K562 (cell line): ENCODE measurements at regions not wholly inside any gene's neighbourhood (a gene's known extent, or its start where the extent isn't known, plus 50 kb on each side); places are given as distances from the start of the nearest gene placed in this dataset.

ENCODE experiments used
- BACH1 ChIP-seq: fragments of 200-800 bp; sonication (Bioruptor generic); IDR thresholded peaks from 2 replicates; pipeline ENCODE4 v1.6.1; 2016; ENCODE audit warnings: missing genetic modification characterization, missing compliant biosample characterization
- C11orf30 ChIP-seq: fragments of 450-650 bp; IDR thresholded peaks from 2 replicates; pipeline ENCODE4 v1.6.1; 2016; ENCODE audit warnings: low read depth, mild to moderate bottlenecking
- CXXC5 ChIP-seq: fragments of 250-450 bp; sonication (Bioruptor Pico); IDR thresholded peaks from 2 replicates; pipeline ENCODE4 v1.8.0; 2022; ENCODE audit warnings: inconsistent platforms, mild to moderate bottlenecking, moderate library complexity
- ELF2 ChIP-seq: fragments of 250-450 bp; sonication (Bioruptor Pico); IDR thresholded peaks from 2 replicates; pipeline ENCODE4 v1.5.0; 2021; ENCODE audit warnings: mild to moderate bottlenecking
- FOSL1 ChIP-seq: fragments of 200-800 bp; sonication (Bioruptor generic); conservative IDR thresholded peaks from 2 replicates; pipeline ENCODE4 v1.6.1; 2016; ENCODE audit warnings: missing genetic modification characterization, missing compliant biosample characterization
- FOXJ2 ChIP-seq: fragments of 200-800 bp; sonication (Bioruptor generic); IDR thresholded peaks from 2 replicates; pipeline ENCODE4 v1.6.1; 2016; ENCODE audit warnings: missing genetic modification characterization, missing compliant biosample characterization
- GATAD2B ChIP-seq: fragments of 450-650 bp; IDR thresholded peaks from 2 replicates; pipeline ENCODE4 v1.6.1; 2017; ENCODE audit warnings: mild to moderate bottlenecking, borderline replicate concordance
- JUN ChIP-seq, 2 experiments: sonication (generic) in 1 of 2; formaldehyde crosslinking in 1 of 2; IDR thresholded peaks; 2 replicates each; pipeline versions ENCODE4 v1.6.1 to v1.8.0; 2012 to 2022; ENCODE audit warnings: borderline replicate concordance in 2 of 2, mild to moderate bottlenecking in 2 of 2, improper control_type of control experiment in 1 of 2, low read depth in 1 of 2, low read length in 1 of 2, missing genetic modification reagents in 1 of 2
- MYBL2 ChIP-seq, 2 experiments: fragments of 450-650 bp in 1 of 2; sonication (generic) in 1 of 2; formaldehyde crosslinking in 1 of 2; IDR thresholded peaks; 2 replicates each; pipeline versions ENCODE4 v1.6.1 to v1.8.1; 2017 to 2022; ENCODE audit warnings: borderline replicate concordance in 1 of 2, inconsistent platforms in 1 of 2, low read depth in 1 of 2, mild to moderate bottlenecking in 1 of 2, missing genetic modification reagents in 1 of 2, moderate library complexity in 1 of 2
- SAP30 ChIP-seq: fragments of 200-600 bp; sonication (generic); IDR thresholded peaks from 2 replicates; pipeline ENCODE4 v1.6.1; 2012; ENCODE audit warnings: borderline replicate concordance, low read depth, mild to moderate bottlenecking, moderate library complexity, low read length, control low read depth, inconsistent platforms; ENCODE audit not compliant: insufficient read depth, poor library complexity, severe bottlenecking
- SIX5 ChIP-seq, 2 experiments: IDR thresholded peaks; 2 replicates each; pipeline ENCODE4 v1.6.1; 2011; ENCODE audit warnings: low read length in 2 of 2, borderline replicate concordance in 1 of 2, low read depth in 1 of 2, mild to moderate bottlenecking in 1 of 2, moderate library complexity in 1 of 2; ENCODE audit not compliant: insufficient read depth in 1 of 2
- SMARCA4 ChIP-seq: fragments of 450-650 bp; IDR thresholded peaks from 2 replicates; pipeline ENCODE4 v1.6.1; 2016
- SOX6 ChIP-seq: fragments of 450-650 bp; IDR thresholded peaks from 2 replicates; pipeline ENCODE4 v1.6.1; 2014; ENCODE audit warnings: mild to moderate bottlenecking
- TRIM24 ChIP-seq, 2 experiments: fragments of 450-650 bp; IDR thresholded peaks; 2 replicates each; pipeline ENCODE4 v1.6.1; 2016
- YY1 ChIP-seq, 3 experiments: IDR thresholded peaks; 2 replicates each; pipeline ENCODE4 v1.6.1; 2011; ENCODE audit warnings: low read length in 2 of 3, mild to moderate bottlenecking in 2 of 3, moderate library complexity in 2 of 3, borderline replicate concordance in 1 of 3, control low read depth in 1 of 3, low read depth in 1 of 3; ENCODE audit not compliant: insufficient read depth in 3 of 3, insufficient replicate concordance in 2 of 3, control insufficient read depth in 1 of 3, insufficient read length in 1 of 3; ENCODE audit errors: extremely low read depth in 1 of 3
- ZNF197 ChIP-seq: fragments of 200-800 bp; sonication (Bioruptor generic); IDR thresholded peaks from 2 replicates; pipeline ENCODE4 v1.6.1; 2016; ENCODE audit warnings: low read depth, missing genetic modification characterization, missing compliant biosample characterization
- ZNF717 ChIP-seq: fragments of 250-450 bp; sonication (Bioruptor Pico); IDR thresholded peaks from 2 replicates; pipeline ENCODE4 v1.5.0; 2021
- ZNF766 ChIP-seq: fragments of 200-800 bp; sonication (Bioruptor generic); conservative IDR thresholded peaks from 2 replicates; pipeline ENCODE4 v1.6.1; 2016; ENCODE audit warnings: missing genetic modification characterization, missing compliant biosample characterization
- TF ChIP-seq, protein P1 (sequence below): fragments of 250-450 bp; sonication (Bioruptor Pico); IDR thresholded peaks from 2 replicates; pipeline ENCODE4 v1.6.1; 2021; ENCODE audit warnings: mild to moderate bottlenecking
- TF ChIP-seq, protein P2 (sequence below), 3 experiments: fragments of 200-800 bp in 1 of 3; sonication (Bioruptor generic) in 1 of 3; sonication (generic) in 1 of 3; formaldehyde crosslinking in 1 of 3; IDR thresholded peaks; 2 replicates each; pipeline versions ENCODE4 v1.6.1 to v1.8.0; 2016 to 2022; ENCODE audit warnings: mild to moderate bottlenecking in 2 of 3, missing compliant biosample characterization in 2 of 3, missing genetic modification characterization in 2 of 3, missing genetic modification reagents in 1 of 3
- TF ChIP-seq, protein P3 (sequence below), 2 experiments: fragments of 450-650 bp in 1 of 2; sonication (generic) in 1 of 2; formaldehyde crosslinking in 1 of 2; IDR thresholded peaks in 1 of 2; conservative IDR thresholded peaks in 1 of 2; 2 replicates each; pipeline versions ENCODE4 v1.6.1 to v1.8.1; 2016 to 2023; ENCODE audit warnings: mild to moderate bottlenecking in 2 of 2, moderate library complexity in 2 of 2, inconsistent platforms in 1 of 2, missing genetic modification reagents in 1 of 2
- TF ChIP-seq, protein P4 (sequence below): fragments of 450-650 bp; IDR thresholded peaks from 2 replicates; pipeline ENCODE4 v1.6.1; 2016; ENCODE audit warnings: antibody characterized with exemption

DNA sequence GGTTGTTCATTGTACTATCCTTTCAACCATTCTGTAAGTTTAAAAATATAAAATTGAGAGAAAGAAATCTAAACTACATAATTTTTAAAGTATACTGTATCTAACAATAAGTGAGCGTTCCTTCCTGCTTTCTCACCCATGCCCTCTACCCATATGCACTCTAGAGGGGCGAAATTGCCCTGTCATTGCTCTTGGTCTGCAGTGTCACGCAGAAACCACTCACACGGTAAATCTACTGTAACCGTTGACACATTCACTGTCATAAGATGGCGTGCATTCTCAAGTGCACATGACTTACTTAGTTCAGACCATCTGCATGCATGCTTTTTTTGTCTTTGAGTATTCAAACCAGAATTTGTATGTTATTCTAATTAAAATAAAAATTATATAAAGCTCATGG lies 55.7 kb upstream of the NIPBL start (continued):
- TF ChIP-seq YY1 (IDR thresholded peaks at IDR 0.05; ENCODE audit: borderline replicate concordance in 1 of 3, control insufficient read depth in 1 of 3, extremely low read depth in 1 of 3, insufficient read depth in 3 of 3, insufficient read length in 1 of 3, insufficient replicate concordance in 2 of 3, low read depth in 1 of 3, low read length in 2 of 3) (peak in 2 of 3 experiments; percentile 33 to 80), BACH1 (tag) (peak; percentile 95), SIX5 (IDR thresholded peaks at IDR 0.05; ENCODE audit: borderline replicate concordance in 1 of 2, insufficient read depth in 1 of 2, low read depth in 1 of 2, low read length in 2 of 2) (no peak), CXXC5 (CRISPR knock-in tag) (peak; percentile 85), ZNF766 (CRISPR knock-in tag) (peak; percentile 97), SMARCA4 (peak; percentile 80), ZNF197 (CRISPR knock-in tag) (peak; percentile 84; the same call in 1 of the 2 replicates), MYBL2 (IDR thresholded peaks at IDR 0.05; ENCODE audit: low read depth) (peak; percentile 87), MYBL2 (CRISPR knock-in tag; IDR thresholded peaks at IDR 0.05; ENCODE audit: borderline replicate concordance) (no peak), C11orf30 (peak; percentile 96), GATAD2B (0 out of 2 replicates have a peak, but pooled peaks have one; percentile 33), SOX6 (peak; percentile 77), FOXJ2 (tag) (peak; percentile 54; the same call in 1 of the 2 replicates), ELF2 (CRISPR knock-in tag) (no peak), JUN (IDR thresholded peaks at IDR 0.05; ENCODE audit: borderline replicate concordance, low read depth, low read length) (peak; percentile 41; the same call in 1 of the 2 replicates), JUN (CRISPR knock-in tag; IDR thresholded peaks at IDR 0.05; ENCODE audit: borderline replicate concordance) (no peak), FOSL1 (tag) (peak; percentile 21; the same call in 1 of the 2 replicates), ZNF717 (no peak), SAP30 (no peak), TRIM24 (IDR thresholded peaks at IDR 0.05) (peak; percentile 58 to 79; a peak in 3 of 4 replicates)
- TF ChIP-seq, protein P1, sequence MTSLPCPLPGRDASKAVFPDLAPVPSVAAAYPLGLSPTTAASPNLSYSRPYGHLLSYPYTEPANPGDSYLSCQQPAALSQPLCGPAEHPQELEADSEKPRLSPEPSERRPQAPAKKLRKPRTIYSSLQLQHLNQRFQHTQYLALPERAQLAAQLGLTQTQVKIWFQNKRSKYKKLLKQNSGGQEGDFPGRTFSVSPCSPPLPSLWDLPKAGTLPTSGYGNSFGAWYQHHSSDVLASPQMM, result no peak
- TF ChIP-seq, protein P2, sequence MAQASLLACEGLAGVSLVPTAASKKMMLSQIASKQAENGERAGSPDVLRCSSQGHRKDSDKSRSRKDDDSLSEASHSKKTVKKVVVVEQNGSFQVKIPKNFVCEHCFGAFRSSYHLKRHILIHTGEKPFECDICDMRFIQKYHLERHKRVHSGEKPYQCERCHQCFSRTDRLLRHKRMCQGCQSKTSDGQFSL (CRISPR knock-in tag; IDR thresholded peaks at IDR 0.05), result no peak
- TF ChIP-seq, protein P2 (tag; IDR thresholded peaks at IDR 0.05), result no peak
- TF ChIP-seq, protein P3, sequence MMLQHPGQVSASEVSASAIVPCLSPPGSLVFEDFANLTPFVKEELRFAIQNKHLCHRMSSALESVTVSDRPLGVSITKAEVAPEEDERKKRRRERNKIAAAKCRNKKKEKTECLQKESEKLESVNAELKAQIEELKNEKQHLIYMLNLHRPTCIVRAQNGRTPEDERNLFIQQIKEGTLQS (IDR thresholded peaks at IDR 0.05), result peak; percentile 36
- TF ChIP-seq, protein P3 (CRISPR knock-in tag; conservative IDR thresholded peaks at IDR 0.05), result no peak
- TF ChIP-seq, protein P4, sequence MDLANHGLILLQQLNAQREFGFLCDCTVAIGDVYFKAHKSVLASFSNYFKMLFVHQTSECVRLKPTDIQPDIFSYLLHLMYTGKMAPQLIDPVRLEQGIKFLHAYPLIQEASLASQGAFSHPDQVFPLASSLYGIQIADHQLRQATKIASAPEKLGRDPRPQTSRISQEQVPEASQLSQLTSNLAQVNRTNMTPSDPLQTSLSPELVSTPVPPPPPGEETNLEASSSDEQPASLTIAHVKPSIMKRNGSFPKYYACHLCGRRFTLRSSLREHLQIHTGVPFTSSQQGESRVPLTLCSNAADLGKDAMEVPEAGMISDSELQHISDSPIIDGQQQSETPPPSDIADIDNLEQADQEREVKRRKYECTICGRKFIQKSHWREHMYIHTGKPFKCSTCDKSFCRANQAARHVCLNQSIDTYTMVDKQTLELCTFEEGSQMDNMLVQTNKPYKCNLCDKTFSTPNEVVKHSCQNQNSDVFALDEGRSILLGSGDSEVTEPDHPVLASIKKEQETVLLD, result 0 out of 2 replicates have a peak, but pooled peaks have one; percentile 15
